NT2/D1 (cell line): ENCODE measurements at regions not wholly inside any gene's neighbourhood (a gene's known extent, or its start where the extent isn't known, plus 50 kb on each side); places are given as distances from the start of the nearest gene placed in this dataset.

Source experiments
- SUZ12 ChIP-seq: IDR thresholded peaks from 2 replicates; pipeline ENCODE4 v1.6.1; 2011; ENCODE audit not compliant: insufficient read length, insufficient read depth; ENCODE audit errors: extremely low read depth
- YY1 ChIP-seq: IDR thresholded peaks from 2 replicates; pipeline ENCODE4 v1.6.1; 2011; ENCODE audit not compliant: insufficient read length, insufficient read depth

DNA sequence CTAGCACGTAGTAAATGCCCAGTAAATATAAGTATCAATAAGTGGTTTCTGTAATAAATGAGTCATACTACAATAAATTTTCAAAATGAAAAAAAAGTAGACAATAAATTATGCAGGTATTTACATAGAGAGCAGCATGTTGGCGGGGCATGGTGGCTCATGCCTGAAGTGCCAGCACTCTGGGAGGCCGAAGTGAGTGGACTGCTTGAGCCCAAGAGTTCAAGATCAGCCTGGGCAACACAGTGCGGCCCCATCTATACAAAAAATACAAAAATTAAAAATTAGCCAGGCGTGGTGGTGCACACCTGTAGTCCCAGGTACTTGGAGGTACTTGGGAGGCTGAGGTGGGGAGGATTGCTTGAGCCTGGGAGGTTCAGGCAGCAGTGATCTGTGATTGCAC, 509.3 kb upstream of the KLF6 start:
- TF ChIP-seq SUZ12 (no peak), YY1 (no peak)
